Liver (tissue), 8 donors: ENCODE measurements at regions not wholly inside any gene's neighbourhood (a gene's known extent, or its start where the extent isn't known, plus 50 kb on each side); places are given as distances from the start of the nearest gene placed in this dataset.

Source experiments
- DNase-seq: peaks from one replicate; pipeline ENCODE4 v3.0.0-alpha.2; 2017; ENCODE audit warnings: low spot score
- H3K27ac ChIP-seq, 2 donors: one replicate each; pipeline ENCODE4 v1.7.0; 2013; ENCODE audit warnings: inconsistent platforms in 2 of 2, low read length in 2 of 2, control low read depth in 1 of 2, low read depth in 1 of 2, mild to moderate bottlenecking in 1 of 2
- H3K27me3 ChIP-seq, 4 donors: one replicate each; pipeline versions ENCODE4 v1.6.1 to v1.7.0; 2013; ENCODE audit warnings: low read length in 3 of 4, inconsistent platforms in 1 of 4, mild to moderate bottlenecking in 1 of 4, moderate library complexity in 1 of 4; ENCODE audit not compliant: control insufficient read depth in 4 of 4, insufficient read depth in 4 of 4
- H3K36me3 ChIP-seq, 4 donors: one replicate each; pipeline versions ENCODE4 v1.6.1 to v1.7.0; 2013; ENCODE audit warnings: low read length in 3 of 4, mild to moderate bottlenecking in 3 of 4, low read depth in 1 of 4, moderate library complexity in 1 of 4; ENCODE audit not compliant: control insufficient read depth in 4 of 4, insufficient read depth in 3 of 4
- H3K4me1 ChIP-seq, 4 donors: one replicate each; pipeline versions ENCODE4 v1.6.1 to v1.7.0; 2013; ENCODE audit warnings: low read length in 3 of 4, mild to moderate bottlenecking in 3 of 4, moderate library complexity in 1 of 4; ENCODE audit not compliant: control insufficient read depth in 4 of 4, insufficient read depth in 4 of 4
- H3K4me3 ChIP-seq, 3 donors: one replicate each; pipeline versions ENCODE4 v1.6.1 to v1.7.0; 2013; ENCODE audit warnings: low read length in 3 of 3, control low read depth in 1 of 3, low read depth in 1 of 3, mild to moderate bottlenecking in 1 of 3
- H3K9ac ChIP-seq, 2 donors: one replicate each; pipeline ENCODE4 v1.7.0; 2013; ENCODE audit warnings: low read length in 2 of 2, mild to moderate bottlenecking in 2 of 2, moderate library complexity in 2 of 2, control low read depth in 1 of 2, low read depth in 1 of 2
- H3K9me3 ChIP-seq, 4 donors: one replicate each; pipeline versions ENCODE4 v1.6.1 to v1.7.0; 2013; ENCODE audit warnings: low read length in 3 of 4; ENCODE audit not compliant: control insufficient read depth in 4 of 4
- CTCF ChIP-seq: fragments of 150-350 bp; IDR thresholded peaks from 2 replicates; pipeline ENCODE4 v1.5.1; 2017; ENCODE audit warnings: improper control_type of control experiment, low read depth, low read length; ENCODE audit not compliant: missing input control
- EGR1 ChIP-seq, 2 donors: IDR thresholded peaks; 2 replicates each; pipeline ENCODE4 v1.6.1; 2016 to 2018; ENCODE audit warnings: antibody characterized with exemption in 2 of 2, low read depth in 2 of 2
- FOXA1 ChIP-seq: IDR thresholded peaks from 2 replicates; pipeline ENCODE4 v1.6.1; 2016; ENCODE audit warnings: antibody characterized with exemption
- FOXA2 ChIP-seq: IDR thresholded peaks from 2 replicates; pipeline ENCODE4 v1.6.1; 2016; ENCODE audit warnings: antibody characterized with exemption
- HNF4A ChIP-seq, 2 donors: conservative IDR thresholded peaks; 2 replicates each; pipeline ENCODE4 v1.6.1; 2016; ENCODE audit warnings: antibody characterized with exemption in 2 of 2, mild to moderate bottlenecking in 2 of 2
- HNF4G ChIP-seq: IDR thresholded peaks from 2 replicates; pipeline ENCODE4 v1.6.1; 2016; ENCODE audit warnings: antibody characterized with exemption
- JUND ChIP-seq, 2 donors: IDR thresholded peaks; 2 replicates each; pipeline ENCODE4 v1.6.1; 2016; ENCODE audit warnings: antibody characterized with exemption in 2 of 2
- MAX ChIP-seq: IDR thresholded peaks from 2 replicates; pipeline ENCODE4 v1.6.1; 2016; ENCODE audit warnings: antibody characterized with exemption
- NR2F2 ChIP-seq: IDR thresholded peaks from 2 replicates; pipeline ENCODE4 v1.6.1; 2016; ENCODE audit warnings: antibody characterized with exemption
- RAD21 ChIP-seq, 2 donors: IDR thresholded peaks; 2 replicates each; pipeline ENCODE4 v1.6.1; 2016; ENCODE audit warnings: antibody characterized with exemption in 2 of 2, mild to moderate bottlenecking in 2 of 2
- REST ChIP-seq: IDR thresholded peaks from 2 replicates; pipeline ENCODE4 v1.6.1; 2016; ENCODE audit warnings: antibody characterized with exemption, mild to moderate bottlenecking
- RXRA ChIP-seq, 2 donors: IDR thresholded peaks; 2 replicates each; pipeline ENCODE4 v1.6.1; 2017 to 2018; ENCODE audit warnings: antibody characterized with exemption in 2 of 2, mild to moderate bottlenecking in 1 of 2
- SP1 ChIP-seq: IDR thresholded peaks from 2 replicates; pipeline ENCODE4 v1.6.1; 2018; ENCODE audit warnings: antibody characterized with exemption, mild to moderate bottlenecking
- TAF1 ChIP-seq: conservative IDR thresholded peaks from 2 replicates; pipeline ENCODE4 v1.6.1; 2016; ENCODE audit warnings: antibody characterized with exemption, mild to moderate bottlenecking
- YY1 ChIP-seq: IDR thresholded peaks from 2 replicates; pipeline ENCODE4 v1.6.1; 2016; ENCODE audit warnings: antibody characterized with exemption, mild to moderate bottlenecking
- ZBTB33 ChIP-seq: IDR thresholded peaks from 2 replicates; pipeline ENCODE4 v1.6.1; 2016; ENCODE audit warnings: antibody characterized with exemption
- WGBS: extraction: QIAGEN DNeasy Blood & Tissue Kit; methylation state at CpG from one replicate; pipeline ENCODE4 v1.1.7; 2013; 5-methylcytosine and 5-hydroxymethylcytosine counted together
- donor health status: healthy.
- donor health status: healthy.
- donor health status: healthy.
- donor health status: healthy.
- donor health status: healthy.

GRCh38 chr1:42002220-42002619 lies 83.5 kb upstream of the HIVEP3 start:
- Histone ChIP-seq H3K4me1 (peaks cover 0 to 14% (median 8%) of the 10 kb centered on the region in 4 donors), H3K27me3 (no peaks in the 10 kb centered on the region), H3K27ac (no peak overlapping the region), H3K4me3 (no peak overlapping the region), H3K9me3 (no peaks in the 10 kb centered on the region), H3K9ac (no peak overlapping the region), H3K36me3 (no peaks in the 10 kb centered on the region)
- TF ChIP-seq TAF1, result no peak
- TF ChIP-seq RXRA (IDR thresholded peaks at IDR 0.05), result peak in 1 of 2 donors; percentile 6
- DNase-seq, result no peak
- 47% methylated on average over 4 of the region's 4 CpGs for WGBS

- Histone ChIP-seq H3K27ac (no peak overlapping the region), H3K27me3 (no peaks in the 10 kb centered on the region), H3K36me3 (no peaks in the 10 kb centered on the region), H3K9me3 (no peaks in the 10 kb centered on the region), H3K4me3 (no peak overlapping the region), H3K4me1 (peaks cover 0 to 14% (median 8%) of the 10 kb centered on the region in 4 donors), H3K9ac (no peak overlapping the region)
- TF ChIP-seq SP1, result no peak
- no peak for TF ChIP-seq FOXA2
- TF ChIP-seq JUND (IDR thresholded peaks at IDR 0.05), result no peak
- no peak for TF ChIP-seq RAD21 (IDR thresholded peaks at IDR 0.05)
- TF ChIP-seq RXRA (IDR thresholded peaks at IDR 0.05), result no peak
- no peak for TF ChIP-seq REST
- TF ChIP-seq FOXA1, result no peak
- TF ChIP-seq MAX, result no peak
- no peak for TF ChIP-seq TAF1
- no peak for TF ChIP-seq YY1
- no peak for TF ChIP-seq ZBTB33
- no peak for TF ChIP-seq CTCF
- TF ChIP-seq HNF4G, result no peak
- TF ChIP-seq EGR1 (IDR thresholded peaks at IDR 0.05; ENCODE audit: low read depth in 2 of 2), result no peak
- no peak for TF ChIP-seq NR2F2
- TF ChIP-seq HNF4A (conservative IDR thresholded peaks at IDR 0.05), result no peak
- no peak for DNase-seq
- 97% methylated on average over 3 of the region's 3 CpGs for WGBS
Measured at GRCh38 chr1:42000766-42001165, 82.0 kb upstream of the HIVEP3 start.
